H1 (cell line): ENCODE measurements at regions not wholly inside any gene's neighbourhood (a gene's known extent, or its start where the extent isn't known, plus 50 kb on each side); places are given as distances from the start of the nearest gene placed in this dataset.

Experiments
- CHD1 ChIP-seq: IDR thresholded peaks from 2 replicates; pipeline ENCODE4 v1.6.1; 2012; ENCODE audit warnings: low read depth, low read length, improper control_type of control experiment
- JUN ChIP-seq: IDR thresholded peaks from 2 replicates; pipeline ENCODE4 v1.6.1; 2011; ENCODE audit warnings: low read depth, mild to moderate bottlenecking, improper control_type of control experiment, low read length
- SUZ12 ChIP-seq: fragments of 200-600 bp; sonication (generic); IDR thresholded peaks from 2 replicates; pipeline ENCODE4 v1.6.1; 2012; ENCODE audit warnings: mild to moderate bottlenecking, inconsistent platforms, low read length, moderate library complexity, mixed read lengths
- TF ChIP-seq, protein P1 (sequence below), 3 experiments: IDR thresholded peaks; 1 replicate in 2 of 3; 2 replicates in 1 of 3; pipeline versions ENCODE4 v1.5.1 to v1.6.1; 2011; ENCODE audit warnings: low read length in 3 of 3, mild to moderate bottlenecking in 3 of 3, inconsistent platforms in 2 of 3, low read depth in 1 of 3, moderate library complexity in 1 of 3; ENCODE audit not compliant: insufficient read depth in 1 of 3; ENCODE audit errors: control extremely low read depth in 1 of 3

DNA sequence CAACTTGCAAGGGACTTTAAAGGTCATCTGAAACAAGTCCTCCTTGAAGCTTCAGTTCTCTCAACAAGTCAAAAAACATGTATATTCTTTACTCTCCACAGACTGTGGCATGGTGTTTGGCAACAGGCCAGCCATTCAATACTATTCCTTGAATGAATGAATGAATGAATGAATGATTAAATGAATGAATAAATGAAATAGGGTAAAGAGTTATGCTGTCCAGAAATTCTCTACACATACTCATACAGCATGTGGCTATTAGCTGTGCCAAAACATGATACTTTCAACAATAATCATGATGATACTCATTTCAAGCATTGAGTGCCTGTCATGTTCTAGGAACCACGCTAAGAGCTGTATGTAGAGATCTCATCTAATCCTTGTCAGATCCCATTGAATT lies 356.1 kb downstream of the BARHL2 start:
- TF ChIP-seq, protein P1, sequence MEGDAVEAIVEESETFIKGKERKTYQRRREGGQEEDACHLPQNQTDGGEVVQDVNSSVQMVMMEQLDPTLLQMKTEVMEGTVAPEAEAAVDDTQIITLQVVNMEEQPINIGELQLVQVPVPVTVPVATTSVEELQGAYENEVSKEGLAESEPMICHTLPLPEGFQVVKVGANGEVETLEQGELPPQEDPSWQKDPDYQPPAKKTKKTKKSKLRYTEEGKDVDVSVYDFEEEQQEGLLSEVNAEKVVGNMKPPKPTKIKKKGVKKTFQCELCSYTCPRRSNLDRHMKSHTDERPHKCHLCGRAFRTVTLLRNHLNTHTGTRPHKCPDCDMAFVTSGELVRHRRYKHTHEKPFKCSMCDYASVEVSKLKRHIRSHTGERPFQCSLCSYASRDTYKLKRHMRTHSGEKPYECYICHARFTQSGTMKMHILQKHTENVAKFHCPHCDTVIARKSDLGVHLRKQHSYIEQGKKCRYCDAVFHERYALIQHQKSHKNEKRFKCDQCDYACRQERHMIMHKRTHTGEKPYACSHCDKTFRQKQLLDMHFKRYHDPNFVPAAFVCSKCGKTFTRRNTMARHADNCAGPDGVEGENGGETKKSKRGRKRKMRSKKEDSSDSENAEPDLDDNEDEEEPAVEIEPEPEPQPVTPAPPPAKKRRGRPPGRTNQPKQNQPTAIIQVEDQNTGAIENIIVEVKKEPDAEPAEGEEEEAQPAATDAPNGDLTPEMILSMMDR (IDR thresholded peaks at IDR 0.05; ENCODE audit: control extremely low read depth in 1 of 3, insufficient read depth in 1 of 3, low read depth in 1 of 3, low read length in 3 of 3) = no peak
- TF ChIP-seq JUN (no peak), SUZ12 (no peak), CHD1 (no peak)
